T-helper 2 cell treated with Interferon-gamma antibody and Interleukin-4, amounts not matched to agents 5 μg/mL and 100 μg/mL, for 36 hours (primary cell): ENCODE measurements at regions not wholly inside any gene's neighbourhood (a gene's known extent, or its start where the extent isn't known, plus 50 kb on each side); places are given as distances from the start of the nearest gene placed in this dataset.

ENCODE experiments used
- DNase-seq: peaks from one replicate; pipeline ENCODE4 v3.0.0; 2021; ENCODE audit warnings: low spot score
- H3K27ac Mint-ChIP-seq: one replicate; pipeline ENCODE4 v1.8.0; 2021; ENCODE audit warnings: mild to moderate bottlenecking, mixed read lengths
- H3K27me3 Mint-ChIP-seq: one replicate; pipeline ENCODE4 v1.8.0; 2021; ENCODE audit warnings: low read depth, mixed read lengths
- H3K36me3 Mint-ChIP-seq: one replicate; pipeline ENCODE4 v1.8.0; 2021; ENCODE audit warnings: low read depth, mixed read lengths
- H3K4me1 Mint-ChIP-seq: one replicate; pipeline ENCODE4 v1.8.0; 2021; ENCODE audit warnings: low read depth, mixed read lengths
- H3K4me3 Mint-ChIP-seq: one replicate; pipeline ENCODE4 v1.8.0; 2022; ENCODE audit warnings: mild to moderate bottlenecking, moderate library complexity, mixed read lengths
- H3K9me3 Mint-ChIP-seq: one replicate; pipeline ENCODE4 v1.8.0; 2021; ENCODE audit warnings: mixed read lengths

- Mint-ChIP-seq H3K9me3 (no peaks in the 10 kb centered on the region), H3K27me3 (peaks cover 7% of the 10 kb centered on the region), H3K4me3 (no peak overlapping the region)
Observed at GRCh38 chr13:60326273-60326672, 70.7 kb upstream of the TDRD3 start.

GRCh38 chr13:60327511-60327910, 69.5 kb upstream of the TDRD3 start:
- H3K4me1 Mint-ChIP-seq, result no peaks in the 10 kb centered on the region
- no peak overlapping the region for H3K4me3 Mint-ChIP-seq
- H3K36me3 Mint-ChIP-seq, result no peaks in the 10 kb centered on the region
- peaks cover 13% of the 10 kb centered on the region for H3K27me3 Mint-ChIP-seq
- H3K27ac Mint-ChIP-seq, result no peak overlapping the region
- no peaks in the 10 kb centered on the region for H3K9me3 Mint-ChIP-seq
- no peak for DNase-seq

More at GRCh38 chr13:60326273-60326672, 70.7 kb upstream of the TDRD3 start:
- no peak for DNase-seq
- Mint-ChIP-seq H3K4me1 (no peaks in the 10 kb centered on the region), H3K27ac (no peak overlapping the region), H3K36me3 (no peaks in the 10 kb centered on the region)

GRCh38 chr13:60328073-60328472, 68.9 kb upstream of the TDRD3 start:
- no peaks in the 10 kb centered on the region for H3K4me1 Mint-ChIP-seq
- no peak overlapping the region for H3K27ac Mint-ChIP-seq
- no peaks in the 10 kb centered on the region for H3K9me3 Mint-ChIP-seq
- peaks cover 17% of the 10 kb centered on the region for H3K27me3 Mint-ChIP-seq
- no peak overlapping the region for H3K4me3 Mint-ChIP-seq
- H3K36me3 Mint-ChIP-seq, result no peaks in the 10 kb centered on the region
- DNase-seq, result no peak

GRCh38 chr13:60329221-60329923, 67.6 kb upstream of the TDRD3 start:
- H3K36me3 Mint-ChIP-seq, result no peaks in the 10 kb centered on the region
- no peak overlapping the region for H3K27ac Mint-ChIP-seq
- no peaks in the 10 kb centered on the region for H3K9me3 Mint-ChIP-seq
- H3K4me1 Mint-ChIP-seq, result no peaks in the 10 kb centered on the region
- no peak for DNase-seq
- H3K27me3 Mint-ChIP-seq, result peaks cover 28% of the 10 kb centered on the region
- H3K4me3 Mint-ChIP-seq, result no peak overlapping the region

- Mint-ChIP-seq H3K36me3 (no peaks in the 10 kb centered on the region), H3K27me3 (peaks cover 30% of the 10 kb centered on the region), H3K27ac (no peak overlapping the region), H3K4me3 (no peak overlapping the region), H3K9me3 (no peaks in the 10 kb centered on the region), H3K4me1 (no peaks in the 10 kb centered on the region)
- DNase-seq, result no peak
Observed at GRCh38 chr13:60331249-60332012, 65.6 kb upstream of the TDRD3 start.

GRCh38 chr13:60332682-60333081, 64.3 kb upstream of the TDRD3 start:
- no peak for DNase-seq
- no peak overlapping the region for H3K4me3 Mint-ChIP-seq
- H3K4me1 Mint-ChIP-seq, result no peaks in the 10 kb centered on the region
- no peak overlapping the region for H3K27ac Mint-ChIP-seq
- H3K9me3 Mint-ChIP-seq, result no peaks in the 10 kb centered on the region
- H3K36me3 Mint-ChIP-seq, result no peaks in the 10 kb centered on the region
- H3K27me3 Mint-ChIP-seq, result peaks cover 30% of the 10 kb centered on the region

GRCh38 chr13:60334310-60334709, 62.7 kb upstream of the TDRD3 start:
- Mint-ChIP-seq H3K9me3 (no peaks in the 10 kb centered on the region), H3K4me1 (no peaks in the 10 kb centered on the region), H3K36me3 (no peaks in the 10 kb centered on the region), H3K27me3 (peaks cover 36% of the 10 kb centered on the region), H3K4me3 (no peak overlapping the region), H3K27ac (no peak overlapping the region)
- DNase-seq, result no peak

- DNase-seq, result no peak
- Mint-ChIP-seq H3K4me1 (no peaks in the 10 kb centered on the region), H3K36me3 (no peaks in the 10 kb centered on the region), H3K27me3 (peaks cover 38% of the 10 kb centered on the region), H3K4me3 (no peak overlapping the region), H3K27ac (no peak overlapping the region), H3K9me3 (no peaks in the 10 kb centered on the region)
Observed at GRCh38 chr13:60335531-60335930, 61.5 kb upstream of the TDRD3 start.

GRCh38 chr13:60338754-60339153, 58.3 kb upstream of the TDRD3 start:
- DNase-seq, result no peak
- peaks cover 5% of the 10 kb centered on the region for H3K9me3 Mint-ChIP-seq
- no peaks in the 10 kb centered on the region for H3K4me1 Mint-ChIP-seq
- no peak overlapping the region for H3K4me3 Mint-ChIP-seq
- no peak overlapping the region for H3K27ac Mint-ChIP-seq
- H3K36me3 Mint-ChIP-seq, result no peaks in the 10 kb centered on the region
- H3K27me3 Mint-ChIP-seq, result peaks cover 29% of the 10 kb centered on the region

- H3K27ac Mint-ChIP-seq, result no peak overlapping the region
- peaks cover 5% of the 10 kb centered on the region for H3K9me3 Mint-ChIP-seq
- peaks cover 22% of the 10 kb centered on the region for H3K27me3 Mint-ChIP-seq
- no peak overlapping the region for H3K4me3 Mint-ChIP-seq
- DNase-seq, result no peak
- peaks cover 4% of the 10 kb centered on the region for H3K4me1 Mint-ChIP-seq
- H3K36me3 Mint-ChIP-seq, result no peaks in the 10 kb centered on the region
Observed at GRCh38 chr13:60343978-60344377, 53.0 kb upstream of the TDRD3 start.

GRCh38 chr13:60347174-60347573, 49.8 kb upstream of the TDRD3 start:
- no peak overlapping the region for H3K4me3 Mint-ChIP-seq
- H3K27me3 Mint-ChIP-seq, result peaks cover 14% of the 10 kb centered on the region
- no peaks in the 10 kb centered on the region for H3K9me3 Mint-ChIP-seq
- H3K4me1 Mint-ChIP-seq, result peaks cover 4% of the 10 kb centered on the region
- H3K36me3 Mint-ChIP-seq, result no peaks in the 10 kb centered on the region
- DNase-seq, result no peak
- H3K27ac Mint-ChIP-seq, result no peak overlapping the region
